RWPE1 (cell line): ENCODE measurements at regions not wholly inside any gene's neighbourhood (a gene's known extent, or its start where the extent isn't known, plus 50 kb on each side); places are given as distances from the start of the nearest gene placed in this dataset.

Source experiments
- CTCF ChIA-PET: fragments of 350-600 bp; sonication (Branson Sonifier 250); formaldehyde crosslinking; extraction: SDS; loops from one replicate; lab custom pipeline; 2021; lab: Yijun Ruan, JAX
- POLR2A ChIA-PET: fragments of 400-600 bp; formaldehyde crosslinking; extraction: SDS; loops from one replicate; lab custom pipeline; 2020; ENCODE audit warnings: antibody characterized with exemption; ENCODE audit not compliant: low non-redundant PET; lab: Yijun Ruan, JAX
- DNase-seq: peaks from one replicate; pipeline ENCODE4 v3.0.0; 2012; ENCODE audit warnings: low spot score
- H3K27ac ChIP-seq: fragments of 450-650 bp; 2 replicates; pipeline ENCODE4 v1.5.1; 2017
- CTCF ChIP-seq: fragments of 450-650 bp; conservative IDR thresholded peaks from 2 replicates; pipeline ENCODE4 v1.5.1; 2017; ENCODE audit warnings: low read depth, mild to moderate bottlenecking

- POLR2A ChIA-PET: no interaction called here
- CTCF ChIA-PET: interaction anchor here (0.6 kb wide), 1 partner anchor 625 kb away, joined by 3 read pairs; no protein-coding TSS in a partner anchor
- TF ChIP-seq CTCF: no peak
- DNase-seq: no peak
- H3K27ac ChIP-seq: no peak overlapping the region
Measured at GRCh38 chr4:12651876-12652275, 832.3 kb downstream of the RAB28 start.

GRCh38 chr4:12645732-12646131 lies 838.4 kb downstream of the RAB28 start:
- no peak overlapping the region for H3K27ac ChIP-seq
- no peak for DNase-seq
- ChIA-PET CTCF (interaction anchor here (1.2 kb wide), 1 partner anchor 12 kb away, joined by 5 read pairs; no protein-coding TSS in a partner anchor), POLR2A (no interaction called here)
- TF ChIP-seq CTCF: no peak

- TF ChIP-seq CTCF: no peak
- POLR2A ChIA-PET: no interaction called here
- CTCF ChIA-PET: interaction anchor here (0.7 kb wide), 1 partner anchor 1911 kb away, joined by 3 read pairs; no protein-coding TSS in a partner anchor
- no peak for DNase-seq
- H3K27ac ChIP-seq: no peak overlapping the region
Measured at GRCh38 chr4:12644261-12644660, 839.9 kb downstream of the RAB28 start.

GRCh38 chr4:12636191-12636590 lies 847.9 kb downstream of the RAB28 start:
- ChIA-PET CTCF (no interaction called here), POLR2A (no interaction called here)
- no peak for TF ChIP-seq CTCF
- DNase-seq: no peak
- no peak overlapping the region for H3K27ac ChIP-seq

GRCh38 chr4:12635629-12636028 lies 848.5 kb downstream of the RAB28 start:
- POLR2A ChIA-PET: no interaction called here
- DNase-seq: no peak
- CTCF ChIA-PET: no interaction called here
- no peak for TF ChIP-seq CTCF
- H3K27ac ChIP-seq: no peak overlapping the region

- ChIA-PET CTCF (interaction anchor here (0.6 to 1.1 kb wide), 8 partner anchors 13 to 1725 kb away, joined by 3 to 5 read pairs (median 3); no protein-coding TSS in a partner anchor), POLR2A (no interaction called here)
- DNase-seq: peak; percentile 30
- no peak overlapping the region for H3K27ac ChIP-seq
- peak; percentile 89 for TF ChIP-seq CTCF
Measured at GRCh38 chr4:12633053-12633651, 851.0 kb downstream of the RAB28 start.
